ENCODE measurements at regions not wholly inside any gene's neighbourhood (a gene's known extent, or its start where the extent isn't known, plus 50 kb on each side); places are given as distances from the start of the nearest gene placed in this dataset.
"Not testable (repeated sequence)": the region's sequence is repeated elsewhere in the genome, so short reads cannot be mapped to it uniquely, and the experiment has no call there.

- H3K27ac ChIP-seq (ENCODE audit: low read length): no peak overlapping the region
- DNase-seq (ENCODE audit: low read depth, low spot score): no peak
- peaks cover 2% of the 10 kb centered on the region; the same call in 1 of the 2 replicates for H3K4me1 ChIP-seq (ENCODE audit: control insufficient read depth, insufficient read depth, low read length)
- no peaks in the 10 kb centered on the region for H3K36me3 ChIP-seq (ENCODE audit: control insufficient read depth, insufficient read depth, low read length)
- no CpG with 5 or more reads among the region's 7 CpGs for WGBS (ENCODE audit: insufficient coverage, insufficient read length)
- H3K27me3 ChIP-seq (ENCODE audit: control insufficient read depth, insufficient read depth, low read length): no peaks in the 10 kb centered on the region
- H3K4me3 ChIP-seq (ENCODE audit: low read length): no peak overlapping the region
- no peaks in the 10 kb centered on the region for H3K9me3 ChIP-seq (ENCODE audit: control insufficient read depth, insufficient read depth, low read length)
Measured at GRCh38 chr5:152125661-152126205, 201.1 kb upstream of the GLRA1 start.

- Histone ChIP-seq H3K36me3 (ENCODE audit: control insufficient read depth, insufficient read depth, low read length) (no peaks in the 10 kb centered on the region), H3K9me3 (ENCODE audit: control insufficient read depth, insufficient read depth, low read length) (no peaks in the 10 kb centered on the region), H3K4me3 (ENCODE audit: low read length) (no peak overlapping the region), H3K4me1 (ENCODE audit: control insufficient read depth, insufficient read depth, low read length) (peaks cover 2% of the 10 kb centered on the region; the same call in 1 of the 2 replicates), H3K27me3 (ENCODE audit: control insufficient read depth, insufficient read depth, low read length) (no peaks in the 10 kb centered on the region), H3K27ac (ENCODE audit: low read length) (no peak overlapping the region)
- no CpG with 5 or more reads among the region's 12 CpGs for WGBS (ENCODE audit: insufficient coverage, insufficient read length)
- DNase-seq (ENCODE audit: low read depth, low spot score): no peak
Measured at GRCh38 chr5:152124409-152125041, 199.9 kb upstream of the GLRA1 start.

- WGBS (ENCODE audit: insufficient coverage, insufficient read length): no CpG with 5 or more reads among the region's 5 CpGs
- no peaks in the 10 kb centered on the region for H3K4me1 ChIP-seq (ENCODE audit: control insufficient read depth, insufficient read depth, low read length)
- DNase-seq (ENCODE audit: low read depth, low spot score): no peak
- no peaks in the 10 kb centered on the region for H3K9me3 ChIP-seq (ENCODE audit: control insufficient read depth, insufficient read depth, low read length)
- H3K27me3 ChIP-seq (ENCODE audit: control insufficient read depth, insufficient read depth, low read length): no peaks in the 10 kb centered on the region
- H3K36me3 ChIP-seq (ENCODE audit: control insufficient read depth, insufficient read depth, low read length): no peaks in the 10 kb centered on the region
- H3K27ac ChIP-seq (ENCODE audit: low read length): no peak overlapping the region
- H3K4me3 ChIP-seq (ENCODE audit: low read length): no peak overlapping the region
Measured at GRCh38 chr5:152118676-152119470, 194.2 kb upstream of the GLRA1 start.

GRCh38 chr5:152116934-152117333 is 192.3 kb upstream of the GLRA1 start:
- Histone ChIP-seq H3K4me1 (ENCODE audit: control insufficient read depth, insufficient read depth, low read length) (no peaks in the 10 kb centered on the region), H3K27ac (ENCODE audit: low read length) (no peak overlapping the region), H3K36me3 (ENCODE audit: control insufficient read depth, insufficient read depth, low read length) (no peaks in the 10 kb centered on the region), H3K4me3 (ENCODE audit: low read length) (no peak overlapping the region), H3K9me3 (ENCODE audit: control insufficient read depth, insufficient read depth, low read length) (no peaks in the 10 kb centered on the region), H3K27me3 (ENCODE audit: control insufficient read depth, insufficient read depth, low read length) (no peaks in the 10 kb centered on the region)
- DNase-seq (ENCODE audit: low read depth, low spot score): no peak
- WGBS (ENCODE audit: insufficient coverage, insufficient read length): no CpG with 5 or more reads among the region's 3 CpGs

GRCh38 chr5:152113401-152113800 is 188.8 kb upstream of the GLRA1 start:
- no CpG with 5 or more reads among the region's 2 CpGs for WGBS (ENCODE audit: insufficient coverage, insufficient read length)
- no peaks in the 10 kb centered on the region for H3K36me3 ChIP-seq (ENCODE audit: control insufficient read depth, insufficient read depth, low read length)
- no peaks in the 10 kb centered on the region for H3K27me3 ChIP-seq (ENCODE audit: control insufficient read depth, insufficient read depth, low read length)
- no peaks in the 10 kb centered on the region for H3K4me1 ChIP-seq (ENCODE audit: control insufficient read depth, insufficient read depth, low read length)
- no peak for DNase-seq (ENCODE audit: low read depth, low spot score)
- no peak overlapping the region for H3K4me3 ChIP-seq (ENCODE audit: low read length)
- H3K9me3 ChIP-seq (ENCODE audit: control insufficient read depth, insufficient read depth, low read length): no peaks in the 10 kb centered on the region
- no peak overlapping the region for H3K27ac ChIP-seq (ENCODE audit: low read length)

GRCh38 chr5:152107220-152107619 is 182.6 kb upstream of the GLRA1 start:
- Histone ChIP-seq H3K36me3 (ENCODE audit: control insufficient read depth, insufficient read depth, low read length) (no peaks in the 10 kb centered on the region), H3K27me3 (ENCODE audit: control insufficient read depth, insufficient read depth, low read length) (no peaks in the 10 kb centered on the region), H3K4me3 (ENCODE audit: low read length) (no peak overlapping the region), H3K9me3 (ENCODE audit: control insufficient read depth, insufficient read depth, low read length) (no peaks in the 10 kb centered on the region), H3K27ac (ENCODE audit: low read length) (no peak overlapping the region), H3K4me1 (ENCODE audit: control insufficient read depth, insufficient read depth, low read length) (0 out of 2 replicates have a peak, but pooled peaks cover 1% of the 10 kb centered on the region)
- no peak for DNase-seq (ENCODE audit: low read depth, low spot score)
- no CpG with 5 or more reads among the region's 3 CpGs for WGBS (ENCODE audit: insufficient coverage, insufficient read length)

GRCh38 chr5:152106571-152106970 is 181.9 kb upstream of the GLRA1 start:
- Histone ChIP-seq H3K36me3 (ENCODE audit: control insufficient read depth, insufficient read depth, low read length) (no peaks in the 10 kb centered on the region), H3K27ac (ENCODE audit: low read length) (no peak overlapping the region), H3K4me1 (ENCODE audit: control insufficient read depth, insufficient read depth, low read length) (0 out of 2 replicates have a peak, but pooled peaks cover 1% of the 10 kb centered on the region), H3K9me3 (ENCODE audit: control insufficient read depth, insufficient read depth, low read length) (no peaks in the 10 kb centered on the region), H3K27me3 (ENCODE audit: control insufficient read depth, insufficient read depth, low read length) (no peaks in the 10 kb centered on the region), H3K4me3 (ENCODE audit: low read length) (no peak overlapping the region)
- WGBS (ENCODE audit: insufficient coverage, insufficient read length): no CpG with 5 or more reads among the region's 2 CpGs
- DNase-seq (ENCODE audit: low read depth, low spot score): no peak

- Histone ChIP-seq H3K9me3 (ENCODE audit: control insufficient read depth, insufficient read depth, low read length) (no peaks in the 10 kb centered on the region), H3K4me3 (ENCODE audit: low read length) (no peak overlapping the region), H3K27me3 (ENCODE audit: control insufficient read depth, insufficient read depth, low read length) (no peaks in the 10 kb centered on the region), H3K27ac (ENCODE audit: low read length) (no peak overlapping the region), H3K4me1 (ENCODE audit: control insufficient read depth, insufficient read depth, low read length) (0 out of 2 replicates have a peak, but pooled peaks cover 1% of the 10 kb centered on the region), H3K36me3 (ENCODE audit: control insufficient read depth, insufficient read depth, low read length) (no peaks in the 10 kb centered on the region)
- WGBS (ENCODE audit: insufficient coverage, insufficient read length): no CpG with 5 or more reads among the region's 2 CpGs
- no peak for DNase-seq (ENCODE audit: low read depth, low spot score)
Measured at GRCh38 chr5:152105085-152105484, 180.4 kb upstream of the GLRA1 start.

GRCh38 chr5:152104211-152104610 is 179.6 kb upstream of the GLRA1 start:
- Histone ChIP-seq H3K9me3 (ENCODE audit: control insufficient read depth, insufficient read depth, low read length) (no peaks in the 10 kb centered on the region), H3K27ac (ENCODE audit: low read length) (no peak overlapping the region), H3K4me3 (ENCODE audit: low read length) (no peak overlapping the region), H3K27me3 (ENCODE audit: control insufficient read depth, insufficient read depth, low read length) (no peaks in the 10 kb centered on the region), H3K36me3 (ENCODE audit: control insufficient read depth, insufficient read depth, low read length) (no peaks in the 10 kb centered on the region), H3K4me1 (ENCODE audit: control insufficient read depth, insufficient read depth, low read length) (0 out of 2 replicates have a peak, but pooled peaks cover 1% of the 10 kb centered on the region)
- DNase-seq (ENCODE audit: low read depth, low spot score): no peak
- no CpG with 5 or more reads among the region's 3 CpGs for WGBS (ENCODE audit: insufficient coverage, insufficient read length)

- not testable (repeated sequence) for H3K27ac ChIP-seq (ENCODE audit: low read length); H3K4me1 ChIP-seq (ENCODE audit: control insufficient read depth, insufficient read depth, low read length); H3K36me3 ChIP-seq (ENCODE audit: control insufficient read depth, insufficient read depth, low read length); DNase-seq (ENCODE audit: low read depth, low spot score); H3K27me3 ChIP-seq (ENCODE audit: control insufficient read depth, insufficient read depth, low read length); H3K9me3 ChIP-seq (ENCODE audit: control insufficient read depth, insufficient read depth, low read length); H3K4me3 ChIP-seq (ENCODE audit: low read length)
- no CpG with 5 or more reads among the region's 1 CpG for WGBS (ENCODE audit: insufficient coverage, insufficient read length)
Measured at GRCh38 chr5:152102908-152103307, 178.3 kb upstream of the GLRA1 start.

Data from iPS DF 6.9 (cell line).